Kasumi-1 (cell line): ENCODE measurements at regions not wholly inside any gene's neighbourhood (a gene's known extent, or its start where the extent isn't known, plus 50 kb on each side); places are given as distances from the start of the nearest gene placed in this dataset.
"Not testable (repeated sequence)": the region's sequence is repeated elsewhere in the genome, so short reads cannot be mapped to it uniquely, and the experiment has no call there.

Source experiments
- DNase-seq, 2 experiments: peaks; one replicate each; lab custom pipeline; 2025; lab: John Stamatoyannopoulos, UW

DNA sequence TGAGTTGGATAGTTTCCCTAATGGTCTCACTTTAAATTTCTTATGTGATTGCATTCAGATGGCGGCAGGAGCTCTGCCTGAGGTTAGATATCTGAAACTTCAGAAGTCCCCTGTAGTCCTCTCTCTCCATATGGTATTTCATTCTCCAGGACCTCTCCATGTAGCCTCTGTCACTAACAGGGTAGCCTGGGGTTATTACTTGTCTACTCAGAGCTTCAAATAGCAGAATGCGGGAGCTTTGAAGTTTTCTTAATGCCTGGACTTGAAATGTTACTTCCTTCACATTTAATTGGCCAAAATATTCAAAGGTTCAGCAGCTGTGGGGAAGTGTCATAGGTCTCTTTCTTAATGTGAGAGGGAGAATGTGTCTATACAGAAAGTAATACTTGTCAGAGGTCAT, 1370.4 kb downstream of the GRIK2 start:
- no peak for DNase-seq

GRCh38 chr6:102761872-102762271, 1368.4 kb downstream of the GRIK2 start:
- DNase-seq, result no peak

DNA sequence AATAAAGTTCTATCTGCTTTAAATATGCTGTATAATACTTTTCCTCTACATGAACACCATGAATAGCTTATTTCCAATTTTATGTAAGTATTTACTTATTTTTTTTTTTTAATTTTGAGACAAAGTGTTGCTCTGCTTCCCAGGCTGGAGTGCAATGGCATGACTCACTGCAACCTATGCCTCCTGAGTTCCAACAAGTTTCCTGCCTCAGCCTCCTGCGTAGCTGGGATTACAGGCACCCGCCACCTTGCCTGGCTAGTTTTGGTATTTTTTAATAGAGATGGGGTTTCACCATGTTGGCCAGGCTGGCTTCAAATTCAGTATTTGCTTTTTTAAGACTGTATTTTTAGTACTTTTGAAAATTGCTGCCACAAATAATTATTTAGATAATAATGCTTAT, 1365.9 kb downstream of the GRIK2 start:
- no peak for DNase-seq

GRCh38 chr6:102758536-102758935, 1365.0 kb downstream of the GRIK2 start:
- DNase-seq, result not testable (repeated sequence)

GRCh38 chr6:102749210-102749971, 1355.9 kb downstream of the GRIK2 start:
- DNase-seq, result no peak

DNA sequence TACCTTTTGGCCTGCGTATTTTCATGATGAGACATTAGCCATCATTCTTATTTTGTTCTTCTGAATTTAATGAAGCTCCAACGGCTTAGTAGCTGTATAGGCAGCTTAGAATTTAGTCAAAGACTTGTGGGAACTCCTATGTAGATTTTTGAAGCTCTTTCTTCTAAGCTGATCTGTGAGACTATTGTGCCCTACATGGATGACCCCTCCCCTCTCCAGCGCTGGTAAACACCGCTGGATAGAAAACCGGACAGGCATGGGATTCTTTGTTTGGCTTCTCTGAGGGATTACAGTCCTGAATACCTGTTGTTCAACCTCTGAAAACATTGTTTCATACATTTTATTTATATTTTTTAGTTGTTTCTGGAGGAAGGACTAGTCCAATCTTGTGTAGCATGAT, 1353.4 kb downstream of the GRIK2 start:
- no peak for DNase-seq

DNA sequence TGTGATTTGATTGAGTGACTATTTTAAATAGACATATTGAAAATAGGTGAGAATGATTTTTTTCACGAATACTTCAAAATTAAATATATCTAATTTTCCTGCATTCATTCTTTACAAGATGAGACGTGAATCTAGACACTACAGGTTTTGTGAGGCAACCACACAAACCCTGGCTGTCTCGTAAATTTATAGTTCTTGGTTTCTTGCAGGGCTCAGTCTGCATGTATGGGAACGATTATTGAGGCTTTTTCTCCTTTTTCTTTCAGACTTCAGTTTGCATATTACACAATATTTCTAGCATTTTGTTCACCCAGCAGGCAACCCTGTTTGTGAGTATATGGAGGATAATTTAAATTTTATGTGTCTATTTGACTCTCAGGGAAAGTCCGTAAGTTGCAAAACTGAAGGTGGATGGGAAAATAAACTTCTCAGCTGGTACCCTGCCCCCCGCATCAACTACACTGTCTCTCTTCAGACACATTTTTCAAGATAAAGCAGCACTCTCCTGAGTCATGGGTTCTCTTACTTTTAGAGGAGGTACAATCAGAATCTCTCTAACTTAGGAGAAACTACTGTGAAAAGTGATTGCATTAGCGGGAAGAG, 1349.3 kb downstream of the GRIK2 start:
- DNase-seq, result no peak

GRCh38 chr6:102742028-102742427, 1348.5 kb downstream of the GRIK2 start:
- DNase-seq, result no peak

- no peak for DNase-seq
Measured at GRCh38 chr6:102736941-102737368, 1343.4 kb downstream of the GRIK2 start.

- no peak for DNase-seq
Measured at GRCh38 chr6:102732898-102733297, 1339.4 kb downstream of the GRIK2 start.

GRCh38 chr6:102722086-102722485, 1328.6 kb downstream of the GRIK2 start:
- DNase-seq, result not testable (repeated sequence)

GRCh38 chr6:102717737-102718456, 1324.4 kb downstream of the GRIK2 start:
- DNase-seq, result no peak

GRCh38 chr6:102717252-102717651, 1323.7 kb downstream of the GRIK2 start:
- DNase-seq, result no peak

GRCh38 chr6:102701019-102701418, 1307.5 kb downstream of the GRIK2 start:
- DNase-seq, result no peak

DNA sequence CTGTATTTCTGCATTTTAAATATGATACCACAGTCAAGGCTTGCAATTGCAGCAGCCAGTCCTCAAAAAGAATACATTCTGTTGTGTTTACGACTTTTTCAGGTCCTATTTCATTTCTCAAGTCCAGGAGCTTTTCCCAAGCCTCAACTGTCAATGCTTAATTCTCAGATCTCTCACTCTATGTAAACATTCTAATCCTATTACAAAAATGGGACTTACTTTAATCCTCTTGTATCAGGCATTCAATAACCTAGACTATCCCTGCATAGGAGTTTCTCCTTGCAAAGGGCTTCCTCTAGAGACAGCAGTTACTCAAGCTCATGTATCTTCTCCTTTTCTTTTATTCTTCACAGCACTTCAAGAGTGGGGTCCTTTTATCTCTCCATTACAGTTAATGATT, 1293.0 kb downstream of the GRIK2 start:
- no peak for DNase-seq

DNA sequence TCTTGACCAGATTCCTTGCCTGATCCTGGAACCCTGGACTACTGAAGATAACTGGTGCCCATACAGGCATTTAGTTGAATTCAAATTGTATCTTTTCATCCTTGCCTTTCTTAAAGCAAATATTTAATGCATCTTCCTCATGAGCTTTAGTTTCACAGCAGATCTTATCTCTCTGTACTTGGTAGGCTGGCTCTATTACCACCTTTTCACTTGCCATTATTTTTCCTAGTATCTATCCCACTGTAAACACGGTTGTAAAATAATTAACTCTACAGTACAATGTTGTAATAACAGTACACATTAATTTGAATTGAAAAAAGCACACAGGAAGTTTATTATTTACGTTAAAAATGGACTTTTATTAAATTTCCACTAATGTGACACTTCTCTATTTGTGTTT, 1286.9 kb downstream of the GRIK2 start:
- DNase-seq, result no peak

- no peak for DNase-seq
Measured at GRCh38 chr6:102679865-102680264, 1286.4 kb downstream of the GRIK2 start.

GRCh38 chr6:102677225-102677624, 1283.7 kb downstream of the GRIK2 start:
- DNase-seq, result no peak

- no peak for DNase-seq
Measured at GRCh38 chr6:102670735-102671134, 1277.2 kb downstream of the GRIK2 start.

GRCh38 chr6:102662851-102663250, 1269.3 kb downstream of the GRIK2 start:
- DNase-seq, result no peak

- DNase-seq, result no peak
Measured at GRCh38 chr6:102660303-102660702, 1266.8 kb downstream of the GRIK2 start.

DNA sequence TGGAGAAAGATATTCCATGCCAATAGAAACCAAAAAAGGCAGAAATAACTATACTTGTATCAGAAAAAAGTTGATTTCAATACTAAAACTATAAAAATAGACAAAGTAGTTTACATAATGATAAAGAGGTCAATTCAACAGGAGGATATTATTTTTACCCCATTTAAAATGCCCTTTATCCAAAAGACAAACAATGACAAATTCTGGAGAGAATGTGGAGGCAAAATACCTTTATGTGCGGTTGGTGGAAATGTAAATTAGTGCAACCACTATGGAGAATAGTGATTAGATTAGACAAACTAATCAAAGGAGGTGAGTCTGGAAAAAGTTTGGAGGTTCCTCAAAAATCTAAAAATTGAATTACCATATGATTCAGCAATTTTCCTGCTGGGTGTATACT, 1262.3 kb downstream of the GRIK2 start:
- no peak for DNase-seq

GRCh38 chr6:102641426-102641825, 1247.9 kb downstream of the GRIK2 start:
- DNase-seq, result no peak
